NCI-H82 treated with DMSO at 0.1 percent for 48 hours (cell line): ENCODE measurements at regions not wholly inside any gene's neighbourhood (a gene's known extent, or its start where the extent isn't known, plus 50 kb on each side); places are given as distances from the start of the nearest gene placed in this dataset.

Source experiments
- DNase-seq: peaks from one replicate; lab custom pipeline; 2025; ENCODE audit not compliant: unreplicated experiment; lab: John Stamatoyannopoulos, UW

GRCh38 chr1:87765057-87765680, 436.5 kb downstream of the LMO4 start:
- DNase-seq, result no peak

- DNase-seq, result no peak
Measured at GRCh38 chr1:87765681-87766070, 437.0 kb downstream of the LMO4 start.

- no peak for DNase-seq
Measured at GRCh38 chr1:87766737-87767136, 438.1 kb downstream of the LMO4 start.

GRCh38 chr1:87778896-87779295, 450.2 kb downstream of the LMO4 start:
- no peak for DNase-seq

- no peak for DNase-seq
Measured at GRCh38 chr1:87781554-87781953, 452.9 kb downstream of the LMO4 start.

- DNase-seq, result no peak
Measured at GRCh38 chr1:87783315-87783714, 454.6 kb downstream of the LMO4 start.

GRCh38 chr1:87785386-87785785, 456.7 kb downstream of the LMO4 start:
- DNase-seq, result no peak

- no peak for DNase-seq
Measured at GRCh38 chr1:87786229-87786628, 457.5 kb downstream of the LMO4 start.

GRCh38 chr1:87786861-87787545, 458.3 kb downstream of the LMO4 start:
- no peak for DNase-seq

- DNase-seq, result no peak
Measured at GRCh38 chr1:87787551-87787950, 458.9 kb downstream of the LMO4 start.

- no peak for DNase-seq
Measured at GRCh38 chr1:87790756-87791155, 462.1 kb downstream of the LMO4 start.

- no peak for DNase-seq
Measured at GRCh38 chr1:87791931-87792740, 463.5 kb downstream of the LMO4 start.

GRCh38 chr1:87794788-87795614, 466.3 kb downstream of the LMO4 start:
- DNase-seq, result no peak

GRCh38 chr1:87795615-87796337, 467.1 kb downstream of the LMO4 start:
- no peak for DNase-seq

- no peak for DNase-seq
Measured at GRCh38 chr1:87796471-87796901, 467.8 kb downstream of the LMO4 start.

- DNase-seq, result no peak
Measured at GRCh38 chr1:87799451-87799850, 470.8 kb downstream of the LMO4 start.

- DNase-seq, result no peak
Measured at GRCh38 chr1:87800006-87800405, 471.3 kb downstream of the LMO4 start.

- no peak for DNase-seq
Measured at GRCh38 chr1:87803375-87803774, 474.7 kb downstream of the LMO4 start.

- DNase-seq, result no peak
Measured at GRCh38 chr1:87804128-87804527, 475.4 kb downstream of the LMO4 start.

- DNase-seq, result no peak
Measured at GRCh38 chr1:87805666-87806378, 477.1 kb downstream of the LMO4 start.
